Breast epithelium (tissue), 3 donors: ENCODE measurements at regions not wholly inside any gene's neighbourhood (a gene's known extent, or its start where the extent isn't known, plus 50 kb on each side); places are given as distances from the start of the nearest gene placed in this dataset.

Experiments used
- POLR2A ChIP-seq: fragments of 450-650 bp; IDR thresholded peaks from one replicate; pipeline ENCODE4 v1.6.1; 2016; ENCODE audit warnings: antibody characterized with exemption, mild to moderate bottlenecking, moderate library complexity
- POLR2AphosphoS5 ChIP-seq, 3 donors: sonication (generic); formaldehyde crosslinking; IDR thresholded peaks; one replicate each; pipeline ENCODE4 v1.6.1; 2017; ENCODE audit warnings: antibody characterized with exemption in 3 of 3
- TF ChIP-seq, protein P1 (sequence below), 3 donors: fragments of 450-650 bp; IDR thresholded peaks; one replicate each; pipeline ENCODE4 v1.5.1; 2016 to 2017; ENCODE audit warnings: antibody characterized with exemption in 3 of 3, mild to moderate bottlenecking in 3 of 3, moderate library complexity in 3 of 3

DNA sequence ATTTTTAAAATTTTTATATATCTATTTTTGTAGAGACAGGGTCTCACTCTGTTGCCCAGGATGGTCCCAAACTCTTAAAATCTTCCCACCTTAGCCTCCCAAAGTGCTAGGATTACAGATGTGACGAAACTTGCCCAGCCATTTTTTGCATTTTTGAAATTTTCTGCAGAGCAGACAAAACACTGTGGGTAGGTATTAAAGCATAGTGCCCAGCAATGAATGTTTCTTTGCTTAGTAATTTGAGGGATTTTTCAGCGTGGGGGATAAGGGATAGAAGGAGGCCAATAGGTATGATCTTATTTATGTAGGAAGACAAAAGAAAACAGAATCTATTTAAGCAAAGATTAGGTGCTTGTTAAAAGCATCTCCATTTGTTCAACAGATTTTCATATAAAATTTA, 446.8 kb upstream of the DPH6 start:
- TF ChIP-seq, protein P1, sequence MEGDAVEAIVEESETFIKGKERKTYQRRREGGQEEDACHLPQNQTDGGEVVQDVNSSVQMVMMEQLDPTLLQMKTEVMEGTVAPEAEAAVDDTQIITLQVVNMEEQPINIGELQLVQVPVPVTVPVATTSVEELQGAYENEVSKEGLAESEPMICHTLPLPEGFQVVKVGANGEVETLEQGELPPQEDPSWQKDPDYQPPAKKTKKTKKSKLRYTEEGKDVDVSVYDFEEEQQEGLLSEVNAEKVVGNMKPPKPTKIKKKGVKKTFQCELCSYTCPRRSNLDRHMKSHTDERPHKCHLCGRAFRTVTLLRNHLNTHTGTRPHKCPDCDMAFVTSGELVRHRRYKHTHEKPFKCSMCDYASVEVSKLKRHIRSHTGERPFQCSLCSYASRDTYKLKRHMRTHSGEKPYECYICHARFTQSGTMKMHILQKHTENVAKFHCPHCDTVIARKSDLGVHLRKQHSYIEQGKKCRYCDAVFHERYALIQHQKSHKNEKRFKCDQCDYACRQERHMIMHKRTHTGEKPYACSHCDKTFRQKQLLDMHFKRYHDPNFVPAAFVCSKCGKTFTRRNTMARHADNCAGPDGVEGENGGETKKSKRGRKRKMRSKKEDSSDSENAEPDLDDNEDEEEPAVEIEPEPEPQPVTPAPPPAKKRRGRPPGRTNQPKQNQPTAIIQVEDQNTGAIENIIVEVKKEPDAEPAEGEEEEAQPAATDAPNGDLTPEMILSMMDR (IDR thresholded peaks at IDR 0.05) = no peak
- TF ChIP-seq POLR2AphosphoS5 (IDR thresholded peaks at IDR 0.05) (no peak), POLR2A (no peak)
